Vagina (tissue), 2 donors: ENCODE measurements at regions not wholly inside any gene's neighbourhood (a gene's known extent, or its start where the extent isn't known, plus 50 kb on each side); places are given as distances from the start of the nearest gene placed in this dataset.

Experiments
- DNase-seq, 2 donors: peaks; one replicate each; pipeline ENCODE4 v3.0.0-alpha.2; 2017; ENCODE audit errors: extremely low spot score in 2 of 2
- H3K27ac ChIP-seq: fragments of 200-600 bp; sonication (generic); one replicate; pipeline ENCODE4 v1.5.1; 2019
- H3K27me3 ChIP-seq: fragments of 200-600 bp; sonication (generic); one replicate; pipeline ENCODE4 v1.5.1; 2019
- H3K36me3 ChIP-seq, 2 donors: fragments of 200-600 bp; sonication (generic); one replicate each; pipeline ENCODE4 v1.5.1; 2017 to 2019
- H3K4me1 ChIP-seq: fragments of 200-600 bp; sonication (generic); one replicate; pipeline ENCODE4 v1.5.1; 2019
- H3K4me3 ChIP-seq, 2 donors: fragments of 200-600 bp; sonication (generic); 1 replicate in 1 of 2; 2 replicates in 1 of 2; pipeline ENCODE4 v1.5.1; 2016 to 2019
- H3K9me3 ChIP-seq: fragments of 200-600 bp; sonication (generic); one replicate; pipeline ENCODE4 v1.5.1; 2019
- CTCF ChIP-seq, 3 experiments: fragments of 450-650 bp in 2 of 3; fragments of 200-600 bp in 1 of 3; sonication (generic) in 1 of 3; IDR thresholded peaks; one replicate each; pipeline ENCODE4 v1.5.1; 2017 to 2019; ENCODE audit warnings: antibody characterized with exemption in 3 of 3, mild to moderate bottlenecking in 2 of 3, moderate library complexity in 2 of 3
- POLR2A ChIP-seq, 2 donors: fragments of 450-650 bp; IDR thresholded peaks; one replicate each; pipeline ENCODE4 v1.6.1; 2017; ENCODE audit warnings: antibody characterized with exemption in 2 of 2, mild to moderate bottlenecking in 2 of 2, moderate library complexity in 2 of 2
- POLR2AphosphoS5 ChIP-seq, 2 donors: sonication (generic); formaldehyde crosslinking; IDR thresholded peaks; one replicate each; pipeline ENCODE4 v1.9.0; 2017; ENCODE audit warnings: antibody characterized with exemption in 2 of 2, mild to moderate bottlenecking in 2 of 2, low read depth in 1 of 2; ENCODE audit not compliant: insufficient read depth in 1 of 2
- intact Hi-C: fragments of 100-400 bp; cut with DNase I; formaldehyde crosslinking; loops from one replicate; pipeline ENCODE4 v1.15.1; 2023

DNA sequence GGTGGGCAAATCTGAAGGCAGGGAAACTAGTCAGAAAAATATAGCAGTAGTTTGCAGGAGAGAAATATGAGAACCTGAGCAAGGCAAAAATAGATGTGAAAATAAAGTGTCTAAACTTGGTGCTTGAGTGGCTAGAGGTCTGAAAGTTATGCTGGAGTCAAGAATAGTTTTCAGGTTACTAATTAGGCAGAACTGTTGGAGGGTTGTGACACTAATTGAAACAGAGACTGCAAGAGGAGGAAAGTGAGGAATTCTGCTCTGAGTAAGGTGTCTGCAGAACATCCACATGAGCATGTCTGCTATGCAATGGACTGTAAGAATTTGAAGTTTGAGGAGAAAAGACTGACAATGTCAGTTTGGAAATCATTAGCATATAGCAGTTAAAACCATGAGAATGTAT, 444.0 kb upstream of the LRRTM1 start:
- intact Hi-C loops: no loop called here
- TF ChIP-seq POLR2A (IDR thresholded peaks at IDR 0.05) (no peak), CTCF (IDR thresholded peaks at IDR 0.05) (no peak), POLR2AphosphoS5 (IDR thresholded peaks at IDR 0.05; ENCODE audit: insufficient read depth in 1 of 2, low read depth in 1 of 2) (no peak)
- no peak overlapping the region for H3K4me3 ChIP-seq
- H3K36me3 ChIP-seq: no peaks in the 10 kb centered on the region
- no peaks in the 10 kb centered on the region for H3K4me1 ChIP-seq
- H3K9me3 ChIP-seq: no peaks in the 10 kb centered on the region
- no peak for DNase-seq
- no peak overlapping the region for H3K27ac ChIP-seq
- H3K27me3 ChIP-seq: no peaks in the 10 kb centered on the region

- intact Hi-C loops: no loop called here
- no peaks in the 10 kb centered on the region for H3K36me3 ChIP-seq
- no peak overlapping the region for H3K27ac ChIP-seq
- no peaks in the 10 kb centered on the region for H3K4me1 ChIP-seq
- no peak overlapping the region for H3K4me3 ChIP-seq
- no peaks in the 10 kb centered on the region for H3K9me3 ChIP-seq
- H3K27me3 ChIP-seq: no peaks in the 10 kb centered on the region
- no peak for DNase-seq
- TF ChIP-seq CTCF (IDR thresholded peaks at IDR 0.05): no peak
- TF ChIP-seq POLR2A (IDR thresholded peaks at IDR 0.05): no peak
- TF ChIP-seq POLR2AphosphoS5 (IDR thresholded peaks at IDR 0.05; ENCODE audit: insufficient read depth in 1 of 2, low read depth in 1 of 2): no peak
Measured at GRCh38 chr2:80737047-80737446, 432.5 kb upstream of the LRRTM1 start.

GRCh38 chr2:80725001-80725400, 420.4 kb upstream of the LRRTM1 start:
- H3K4me1 ChIP-seq: no peaks in the 10 kb centered on the region
- TF ChIP-seq CTCF (IDR thresholded peaks at IDR 0.05): no peak
- H3K36me3 ChIP-seq: no peaks in the 10 kb centered on the region
- no peak overlapping the region for H3K27ac ChIP-seq
- H3K4me3 ChIP-seq: no peak overlapping the region
- DNase-seq: no peak
- intact Hi-C loops: no loop called here
- H3K27me3 ChIP-seq: no peaks in the 10 kb centered on the region
- H3K9me3 ChIP-seq: no peaks in the 10 kb centered on the region

DNA sequence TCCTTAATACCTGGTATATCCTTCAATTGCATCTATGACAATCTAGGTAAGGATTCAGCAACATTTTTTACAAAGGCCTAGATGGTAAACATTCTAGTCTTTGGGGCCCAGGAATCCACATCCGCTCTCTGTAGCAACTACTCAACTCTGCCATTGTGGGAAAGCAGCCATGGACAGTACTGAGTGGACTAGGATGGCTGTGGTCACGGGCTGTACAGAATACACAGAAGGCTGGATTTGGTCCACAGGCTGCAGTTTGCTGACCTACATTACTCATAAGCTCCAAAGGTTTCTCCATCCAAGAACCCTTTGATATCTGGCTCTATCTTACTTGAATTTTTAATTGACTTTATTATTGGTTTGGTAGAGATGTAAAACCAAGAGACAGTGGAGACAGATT, 418.3 kb upstream of the LRRTM1 start:
- no peak overlapping the region for H3K4me3 ChIP-seq
- no peak for TF ChIP-seq CTCF (IDR thresholded peaks at IDR 0.05)
- TF ChIP-seq POLR2A (IDR thresholded peaks at IDR 0.05): no peak
- no peak for TF ChIP-seq POLR2AphosphoS5 (IDR thresholded peaks at IDR 0.05; ENCODE audit: insufficient read depth in 1 of 2, low read depth in 1 of 2)
- H3K36me3 ChIP-seq: no peaks in the 10 kb centered on the region
- no peaks in the 10 kb centered on the region for H3K4me1 ChIP-seq
- no peak overlapping the region for H3K27ac ChIP-seq
- no peaks in the 10 kb centered on the region for H3K9me3 ChIP-seq
- no peaks in the 10 kb centered on the region for H3K27me3 ChIP-seq
- no peak for DNase-seq
- intact Hi-C loops: no loop called here

DNA sequence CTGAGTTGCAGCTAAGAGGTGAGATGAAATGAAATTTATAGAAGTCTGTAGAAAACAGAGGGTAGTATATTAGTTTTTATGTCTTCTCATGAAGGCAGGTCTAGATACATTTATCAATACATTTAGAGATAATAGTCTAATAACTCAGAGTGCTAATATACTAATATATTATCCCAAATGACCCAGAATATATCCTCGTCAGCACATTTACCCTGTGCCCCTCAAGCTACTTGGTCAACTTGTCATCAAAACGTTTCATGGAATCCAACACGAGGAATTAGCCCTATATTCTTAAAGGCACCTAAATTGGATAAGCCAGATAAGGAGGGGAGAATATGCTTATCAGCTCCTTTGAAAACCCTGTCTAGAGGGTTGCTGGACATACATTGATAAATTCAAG, 415.1 kb upstream of the LRRTM1 start:
- intact Hi-C loops: no loop called here
- H3K4me3 ChIP-seq: no peak overlapping the region
- H3K36me3 ChIP-seq: no peaks in the 10 kb centered on the region
- TF ChIP-seq POLR2AphosphoS5 (IDR thresholded peaks at IDR 0.05; ENCODE audit: insufficient read depth in 1 of 2, low read depth in 1 of 2) (no peak), POLR2A (IDR thresholded peaks at IDR 0.05) (no peak), CTCF (IDR thresholded peaks at IDR 0.05) (no peak)
- H3K9me3 ChIP-seq: no peaks in the 10 kb centered on the region
- no peak overlapping the region for H3K27ac ChIP-seq
- no peaks in the 10 kb centered on the region for H3K4me1 ChIP-seq
- no peak for DNase-seq
- no peaks in the 10 kb centered on the region for H3K27me3 ChIP-seq
